GM18909 (cell line): ENCODE measurements at regions not wholly inside any gene's neighbourhood (a gene's known extent, or its start where the extent isn't known, plus 50 kb on each side); places are given as distances from the start of the nearest gene placed in this dataset.
"Not testable (repeated sequence)": the region's sequence is repeated elsewhere in the genome, so short reads cannot be mapped to it uniquely, and the experiment has no call there.

Experiments
- ATAC-seq: cut with Tn5 transposase; IDR thresholded peaks from one replicate; pipeline ENCODE4 v1.9.1; 2021; ENCODE audit warnings: mild to moderate bottlenecking; ENCODE audit not compliant: unreplicated experiment, poor library complexity

DNA sequence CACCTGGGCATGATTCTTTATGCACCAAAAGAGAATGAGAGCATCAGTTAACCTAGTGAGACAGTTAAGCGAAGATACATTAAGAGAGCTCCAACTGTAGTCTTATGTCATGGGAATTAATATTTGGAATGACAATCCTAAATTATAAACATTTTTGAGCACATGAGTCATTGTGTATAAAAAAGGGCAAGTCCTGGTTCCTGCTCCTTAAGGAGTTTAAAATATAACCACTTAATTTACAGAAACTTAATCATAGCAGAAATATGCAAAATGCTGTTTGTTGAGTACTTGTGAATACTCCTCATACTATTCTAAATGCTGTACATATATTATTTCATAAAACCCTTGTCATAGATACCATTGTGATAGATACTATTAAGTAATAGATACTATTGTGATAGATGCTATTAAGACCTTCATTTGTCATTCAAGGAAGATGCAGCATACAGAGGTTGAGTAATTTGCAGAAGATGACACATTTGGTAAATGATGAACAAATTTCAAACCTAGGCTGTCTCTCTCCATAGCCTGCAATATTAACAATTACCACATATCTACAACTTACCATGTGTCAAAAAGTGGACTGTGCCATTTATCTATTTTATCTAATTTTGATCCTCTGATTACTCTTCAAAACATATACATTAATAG is 301.0 kb downstream of the TBC1D4 start:
- ATAC-seq, result no peak

GRCh38 chr13:75178436-75178835 is 303.5 kb downstream of the TBC1D4 start:
- ATAC-seq, result no peak

GRCh38 chr13:75175575-75175974 is 306.4 kb downstream of the TBC1D4 start:
- no peak for ATAC-seq

- ATAC-seq, result not testable (repeated sequence)
Measured at GRCh38 chr13:75175097-75175496, 306.9 kb downstream of the TBC1D4 start.

- ATAC-seq, result no peak
Measured at GRCh38 chr13:75174481-75174880, 307.5 kb downstream of the TBC1D4 start.

DNA sequence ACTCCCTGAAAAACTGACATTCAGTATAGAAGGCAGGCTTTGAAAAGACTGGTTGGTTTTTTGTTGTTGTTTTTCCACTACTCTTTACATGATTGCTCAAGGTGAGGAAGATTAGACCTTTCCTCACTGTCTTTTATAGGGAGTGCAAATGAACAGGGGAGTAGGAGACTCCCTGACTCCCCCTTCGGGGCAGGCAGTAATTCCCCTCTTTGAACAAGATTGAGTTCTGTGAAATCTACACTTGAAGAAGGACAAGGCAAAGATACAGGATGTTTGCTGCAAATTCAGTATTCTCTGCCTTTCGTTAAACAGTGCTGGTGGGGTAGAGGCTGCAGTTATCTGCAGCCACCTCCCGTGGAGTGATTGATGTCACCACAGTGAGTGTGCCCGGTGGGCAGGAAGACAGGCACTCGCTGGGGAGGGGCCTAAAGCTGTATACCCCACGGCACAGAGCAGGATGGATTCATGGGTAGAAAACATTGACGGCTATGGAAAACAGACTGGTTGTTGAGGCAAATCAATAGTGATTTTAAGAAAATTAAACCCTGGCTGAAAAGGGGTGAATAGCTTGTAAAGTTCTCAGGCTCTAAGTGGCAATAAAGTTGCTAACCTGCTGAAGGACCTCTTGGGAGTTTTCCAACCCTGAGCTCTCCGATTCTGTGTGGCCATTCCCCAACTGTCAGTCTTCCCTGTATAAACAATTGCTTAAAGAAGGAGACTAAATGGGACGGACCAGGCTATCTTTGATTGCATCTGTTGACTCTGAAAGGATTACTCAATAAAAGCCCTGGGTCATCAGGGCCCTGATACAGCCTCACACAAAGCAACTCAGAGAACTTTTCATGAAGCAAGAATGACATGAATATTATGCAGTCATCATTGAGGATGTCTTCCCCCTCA is 308.3 kb downstream of the TBC1D4 start:
- no peak for ATAC-seq

DNA sequence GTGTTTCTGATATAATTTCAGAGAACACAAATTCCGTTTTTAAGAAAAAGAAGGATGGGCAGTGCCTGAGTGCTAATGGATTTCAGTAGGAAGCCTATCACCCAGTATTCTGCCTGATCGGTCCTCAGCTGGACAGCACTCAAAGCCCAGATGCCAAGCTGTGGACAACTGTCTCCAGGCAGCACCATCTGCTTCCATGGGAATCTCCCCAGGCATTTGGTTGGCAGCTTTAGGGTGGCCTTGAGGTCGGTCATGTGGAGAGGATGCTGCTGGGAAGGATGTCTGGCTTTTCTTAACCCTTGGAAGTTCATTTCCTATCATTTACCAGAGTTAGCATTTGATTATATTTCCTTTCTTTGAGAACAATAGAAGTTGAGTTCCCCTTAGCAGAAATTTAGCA is 311.7 kb downstream of the TBC1D4 start:
- ATAC-seq, result no peak

DNA sequence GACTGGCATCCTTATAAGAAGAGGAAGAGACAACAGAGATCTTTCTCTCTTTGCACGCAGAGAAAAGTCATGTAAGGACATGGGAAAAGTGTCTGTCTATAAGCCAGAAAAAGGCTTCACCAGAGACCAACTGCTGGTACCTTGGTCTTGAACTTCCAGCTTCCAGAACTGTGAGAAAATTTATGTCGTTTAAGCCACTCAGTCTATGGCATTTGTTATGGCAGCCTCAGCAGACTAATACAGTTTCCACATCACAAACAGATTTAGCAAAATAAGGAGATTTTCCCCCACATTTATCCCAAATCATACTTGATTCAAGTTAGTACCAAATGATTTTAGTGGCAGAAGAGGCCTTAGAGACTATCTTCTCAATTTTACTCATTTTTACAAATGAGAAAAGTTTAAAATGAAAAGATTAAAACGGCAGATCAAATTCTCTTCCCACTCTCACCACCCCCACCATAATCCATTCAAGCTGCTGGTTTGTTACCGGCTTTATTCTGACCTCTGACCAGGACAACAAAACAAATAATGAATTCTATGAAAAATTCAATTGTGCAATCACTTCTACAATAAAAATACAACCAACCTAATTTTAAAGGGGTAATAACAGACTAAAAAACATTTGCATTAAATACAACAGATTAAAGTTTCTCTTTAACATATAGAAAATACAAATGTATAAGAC is 316.3 kb downstream of the TBC1D4 start:
- no peak for ATAC-seq

DNA sequence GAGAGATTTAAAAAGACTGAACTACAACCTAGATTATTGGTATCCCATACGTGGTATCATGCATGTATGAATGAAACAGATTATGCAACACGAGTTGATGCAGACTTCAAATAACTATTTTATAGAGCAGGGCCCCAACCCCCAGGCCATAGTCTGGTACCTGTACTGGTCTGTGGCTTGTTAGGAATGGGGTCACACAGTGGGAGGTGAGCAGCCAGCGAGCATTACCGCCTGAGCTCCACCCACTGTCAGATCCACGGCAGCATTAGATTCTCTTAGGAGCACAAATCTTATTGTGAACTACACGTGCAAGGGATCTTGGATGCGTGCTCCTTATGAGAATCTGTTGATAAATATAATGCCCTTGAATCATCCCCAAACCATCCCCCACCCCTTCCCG is 320.2 kb downstream of the TBC1D4 start:
- ATAC-seq, result no peak

DNA sequence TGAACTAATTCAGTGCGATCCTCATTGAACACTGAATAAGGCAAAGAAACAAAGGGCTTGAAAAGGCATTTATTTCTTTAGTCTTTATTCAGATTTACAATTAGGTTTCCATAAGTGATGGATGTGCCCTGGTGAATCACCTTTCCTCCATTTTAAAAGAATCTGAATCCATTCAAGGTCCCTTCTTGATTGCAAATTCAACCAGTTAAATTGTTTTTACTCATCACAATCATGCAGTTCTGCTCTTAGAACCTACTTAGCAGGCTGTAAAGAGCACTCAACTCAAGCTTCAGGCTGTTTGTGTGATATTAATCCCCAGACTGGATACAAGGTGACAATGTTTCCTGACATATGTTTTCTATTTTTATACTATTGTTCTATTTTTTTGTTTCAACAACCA is 321.0 kb downstream of the TBC1D4 start:
- no peak for ATAC-seq

DNA sequence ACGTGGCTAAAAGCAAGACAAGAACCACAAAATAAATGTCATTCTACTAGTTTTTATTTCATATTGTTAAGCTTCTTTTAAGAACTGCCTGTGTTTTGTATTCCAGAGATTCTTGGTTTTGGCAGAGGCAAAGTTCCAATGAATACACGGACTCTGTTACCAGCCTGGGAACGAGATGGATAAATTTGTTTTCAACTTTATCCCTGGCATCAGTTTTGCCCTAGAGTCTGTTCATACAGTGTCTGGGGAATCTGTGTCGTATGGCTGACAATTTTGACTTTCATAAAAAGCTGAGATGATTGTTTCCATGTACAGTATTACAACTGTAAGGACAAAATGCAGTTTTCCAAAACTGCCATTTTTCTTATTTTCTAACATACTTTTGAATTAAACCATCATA is 327.6 kb downstream of the TBC1D4 start:
- ATAC-seq, result no peak

DNA sequence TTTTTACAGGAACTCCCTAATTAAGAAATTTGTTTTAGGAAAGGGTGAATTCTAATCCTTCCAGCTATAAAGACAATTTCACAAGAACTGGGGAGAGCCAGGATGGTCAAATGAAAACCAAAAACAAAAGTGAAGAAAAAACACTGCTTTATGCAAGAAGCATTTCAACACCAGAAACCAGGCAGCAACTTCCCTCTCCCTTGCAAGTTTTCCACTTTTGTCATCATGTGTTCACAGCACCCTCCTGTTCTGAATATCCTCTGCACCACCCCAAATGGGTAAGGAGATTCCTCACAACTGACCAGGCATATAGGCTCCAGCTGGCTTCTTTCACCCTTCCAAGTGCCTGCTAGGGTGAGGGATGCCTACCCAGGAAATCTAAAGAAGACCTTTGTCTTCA is 328.1 kb downstream of the TBC1D4 start:
- no peak for ATAC-seq

GRCh38 chr13:75153386-75153785 is 328.6 kb downstream of the TBC1D4 start:
- ATAC-seq, result no peak

GRCh38 chr13:75151081-75151643 is 330.8 kb downstream of the TBC1D4 start:
- no peak for ATAC-seq

GRCh38 chr13:75149776-75150175 is 332.2 kb downstream of the TBC1D4 start:
- ATAC-seq, result no peak

GRCh38 chr13:75147946-75148345 is 334.0 kb downstream of the TBC1D4 start:
- ATAC-seq, result no peak

- no peak for ATAC-seq
Measured at GRCh38 chr13:75146436-75146835, 335.5 kb downstream of the TBC1D4 start.

- no peak for ATAC-seq
Measured at GRCh38 chr13:75145927-75146326, 336.0 kb downstream of the TBC1D4 start.

DNA sequence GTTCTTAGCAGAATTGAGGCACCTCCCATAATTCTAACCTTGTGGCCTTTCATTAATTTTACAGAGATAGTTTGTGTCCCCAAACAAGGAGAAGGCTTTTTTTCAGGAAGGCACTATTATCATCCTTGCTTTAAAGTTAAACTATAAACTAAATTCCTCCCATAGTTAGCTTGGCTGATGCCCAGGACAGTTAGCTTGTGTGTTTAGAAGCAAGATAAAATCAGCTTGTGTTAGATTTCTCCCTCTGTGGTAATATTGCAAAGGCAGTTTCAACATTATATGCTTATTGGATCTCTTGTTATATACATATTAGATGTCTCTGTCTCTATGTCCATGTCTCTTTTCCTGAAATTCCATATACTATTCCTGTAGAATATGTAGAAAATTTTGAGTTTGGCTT is 342.7 kb downstream of the TBC1D4 start:
- no peak for ATAC-seq

GRCh38 chr13:75137911-75138571 is 343.9 kb downstream of the TBC1D4 start:
- no peak for ATAC-seq
